Keratinocyte (primary cell): ENCODE measurements at regions not wholly inside any gene's neighbourhood (a gene's known extent, or its start where the extent isn't known, plus 50 kb on each side); places are given as distances from the start of the nearest gene placed in this dataset.

Experiments
- CTCF ChIP-seq, 3 experiments: IDR thresholded peaks in 1 of 3; conservative IDR thresholded peaks in 1 of 3; optimal IDR thresholded peaks in 1 of 3; 2 replicates in 2 of 3; 3 replicates in 1 of 3; pipeline versions ENCODE3 to v1.5.1; 2011; ENCODE audit warnings: low read length in 3 of 3, mild to moderate bottlenecking in 3 of 3, moderate library complexity in 2 of 3, control low read depth in 1 of 3, inconsistent platforms in 1 of 3; ENCODE audit not compliant: insufficient read depth in 2 of 3; ENCODE audit errors: extremely low read depth in 1 of 3
- EZH2 ChIP-seq: IDR thresholded peaks from one replicate; pipeline ENCODE4 v1.6.1; 2012; ENCODE audit warnings: inconsistent platforms, mild to moderate bottlenecking, low read length, moderate library complexity

- TF ChIP-seq CTCF (optimal IDR thresholded peaks at IDR 0.05 in 1 of 3, IDR thresholded peaks at IDR 0.05 in 1 of 3, conservative IDR thresholded peaks at IDR 0.05 in 1 of 3; ENCODE audit: extremely low read depth in 1 of 3, insufficient read depth in 2 of 3, low read length in 3 of 3), result peak; percentile 87 to 95 (median 87)
- TF ChIP-seq EZH2, result no peak
These were observed 122.8 kb upstream of the COL21A1 start for GRCh38 chr6:56370127-56370540.
